Hematopoietic multipotent progenitor cell treated with erythropoietin and hydrocortisone succinate and interleukin-3 and kit ligand, for 4 days (in vitro differentiated cells): ENCODE measurements at regions not wholly inside any gene's neighbourhood (a gene's known extent, or its start where the extent isn't known, plus 50 kb on each side); places are given as distances from the start of the nearest gene placed in this dataset.
"Not testable (repeated sequence)": the region's sequence is repeated elsewhere in the genome, so short reads cannot be mapped to it uniquely, and the experiment has no call there.

Source experiments
- DNase-seq: peaks from one replicate; pipeline ENCODE4 v3.0.0-alpha.2; 2015

- no peak for DNase-seq
Measured at GRCh38 chr12:5166976-5167375, 123.3 kb downstream of the KCNA5 start.

GRCh38 chr12:5168148-5168547, 124.5 kb downstream of the KCNA5 start:
- no peak for DNase-seq

GRCh38 chr12:5170844-5171243, 127.2 kb downstream of the KCNA5 start:
- DNase-seq = no peak

DNA sequence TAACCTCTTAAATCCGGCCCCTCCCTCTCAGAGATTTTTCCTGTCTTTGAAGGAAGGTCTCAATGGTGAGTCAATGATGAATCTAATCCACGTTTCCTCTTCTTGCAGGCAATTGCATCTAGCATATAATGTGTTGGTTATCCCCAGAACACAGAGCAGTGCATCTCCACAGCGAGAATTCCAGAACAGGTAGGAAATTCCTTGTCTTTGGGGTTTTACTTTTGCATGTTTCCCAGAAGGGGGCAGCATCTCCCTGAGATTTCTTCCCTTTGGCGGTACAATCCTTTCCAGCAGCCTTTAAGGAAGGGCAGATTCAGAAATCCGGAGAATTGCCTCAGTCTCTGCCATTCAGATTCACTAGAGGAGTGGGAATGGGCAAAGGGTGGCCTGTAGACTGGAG, 128.0 kb downstream of the KCNA5 start:
- DNase-seq = peak; percentile 52

- no peak for DNase-seq
Measured at GRCh38 chr12:5172886-5173285, 129.2 kb downstream of the KCNA5 start.

DNA sequence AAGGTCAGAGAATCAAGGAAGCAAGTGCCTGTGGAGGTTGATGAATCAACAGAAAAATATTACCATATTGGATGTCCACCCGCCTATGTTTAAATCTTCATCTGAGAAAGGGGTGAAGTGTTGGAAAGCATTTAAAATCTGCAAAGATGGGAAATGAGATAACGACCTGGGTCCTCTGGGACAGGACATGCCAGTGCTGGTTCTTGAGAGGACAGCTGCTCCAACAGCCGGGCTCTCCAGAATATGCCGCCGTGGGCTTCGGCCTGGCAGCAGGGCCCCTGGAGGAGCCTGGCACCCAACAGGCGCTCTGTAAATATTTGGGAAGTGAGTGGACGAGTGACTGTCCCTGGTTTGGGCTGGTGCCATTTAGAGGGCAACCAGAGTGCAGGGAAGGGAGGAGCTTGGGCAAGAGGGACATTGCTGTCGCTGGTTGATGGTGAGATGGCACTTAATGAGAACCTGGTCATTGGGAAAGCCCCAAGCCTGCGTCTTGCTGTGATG, 129.9 kb downstream of the KCNA5 start:
- DNase-seq = no peak

GRCh38 chr12:5175415-5175814, 131.7 kb downstream of the KCNA5 start:
- not testable (repeated sequence) for DNase-seq

GRCh38 chr12:5176036-5176435, 132.4 kb downstream of the KCNA5 start:
- DNase-seq = no peak

- no peak for DNase-seq
Measured at GRCh38 chr12:5177096-5177495, 133.4 kb downstream of the KCNA5 start.

DNA sequence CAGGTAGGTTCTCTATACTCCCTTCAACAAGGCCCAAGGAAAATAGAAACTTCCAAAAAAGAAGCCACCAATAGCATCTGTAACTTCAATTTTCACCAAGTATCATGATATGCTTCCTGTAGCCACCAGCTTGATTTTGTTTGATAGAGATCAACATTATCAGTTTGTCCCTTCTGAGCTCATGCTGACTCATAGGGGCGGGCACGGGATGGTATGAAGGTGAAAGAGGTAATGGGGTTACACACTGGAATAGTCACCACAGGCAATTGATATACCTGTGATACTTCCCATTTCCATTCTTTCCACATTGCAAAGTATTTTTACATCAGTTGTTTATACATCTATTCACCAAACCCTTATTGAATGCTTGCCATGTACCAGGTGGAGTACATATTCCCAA, 134.1 kb downstream of the KCNA5 start:
- DNase-seq = no peak

DNA sequence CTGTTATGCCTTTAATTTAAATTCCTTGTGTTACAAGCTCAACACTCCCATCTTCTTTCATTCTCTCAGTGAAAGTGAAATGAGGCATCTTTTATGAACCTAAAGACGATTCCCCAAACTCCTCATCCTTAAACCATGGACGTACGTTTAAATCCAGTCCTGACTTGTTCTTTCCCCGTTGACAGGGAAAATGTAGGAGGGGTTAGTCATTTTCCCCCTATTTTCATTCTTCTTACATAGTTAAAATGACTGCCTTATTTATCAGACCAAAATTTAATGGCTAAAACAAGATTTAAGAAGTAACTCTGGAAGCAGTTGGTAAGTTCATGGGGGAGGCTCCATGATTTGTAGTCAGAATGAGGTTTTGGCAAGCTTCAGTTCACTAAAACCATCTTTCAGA, 134.9 kb downstream of the KCNA5 start:
- no peak for DNase-seq

GRCh38 chr12:5180496-5180895, 136.8 kb downstream of the KCNA5 start:
- no peak for DNase-seq

- no peak for DNase-seq
Measured at GRCh38 chr12:5184186-5184585, 140.5 kb downstream of the KCNA5 start.

DNA sequence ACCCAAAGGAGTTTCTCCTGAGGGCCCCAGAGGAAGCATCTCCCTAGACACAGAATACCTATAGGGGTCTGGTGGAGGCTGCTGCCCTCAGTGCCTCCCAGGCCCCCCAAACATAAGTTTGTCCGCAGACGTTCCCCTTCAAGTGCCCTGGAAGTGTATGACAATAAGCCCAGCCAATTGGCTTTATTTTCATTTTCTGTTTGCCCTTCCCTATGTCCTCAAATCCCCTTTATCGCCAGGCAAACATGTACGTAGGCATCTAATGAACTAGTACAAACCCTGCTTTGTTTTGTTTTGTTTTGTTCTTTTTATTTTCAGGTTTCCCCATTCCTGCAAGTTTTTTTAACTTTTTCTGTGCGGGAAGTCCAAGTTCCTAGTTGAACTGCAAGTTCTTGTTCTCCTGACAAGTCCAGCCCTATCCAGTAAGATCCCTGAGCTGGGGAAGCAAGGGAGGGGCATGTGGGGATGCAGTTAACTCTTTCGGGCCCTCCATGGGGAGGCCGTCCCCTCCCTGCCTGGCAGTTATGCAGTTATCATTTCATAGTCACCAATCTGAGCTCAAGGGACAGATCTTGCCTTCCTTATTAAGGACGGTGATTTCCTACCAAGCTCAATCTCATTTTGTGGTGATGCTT, 141.9 kb downstream of the KCNA5 start:
- no peak for DNase-seq

- DNase-seq = no peak
Measured at GRCh38 chr12:5186715-5187114, 143.0 kb downstream of the KCNA5 start.

DNA sequence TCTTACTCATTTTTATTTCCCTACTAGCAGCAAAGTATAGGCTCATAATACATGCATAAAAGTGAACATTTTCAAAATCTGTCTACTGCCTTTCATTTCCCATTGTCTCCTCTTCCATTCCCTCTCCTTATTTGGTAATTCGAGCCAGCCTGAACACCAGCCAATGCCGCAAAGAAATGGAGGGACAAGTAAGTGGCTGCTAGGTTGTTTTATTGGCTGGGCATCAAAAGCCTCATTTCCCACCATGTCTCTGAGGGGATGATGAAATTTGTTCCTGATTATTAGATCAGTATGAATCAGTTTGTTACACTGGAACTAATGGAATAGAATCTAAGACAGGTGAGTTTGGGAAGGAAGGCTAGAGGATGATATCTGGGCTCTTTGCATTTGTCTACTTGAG, 143.5 kb downstream of the KCNA5 start:
- DNase-seq = no peak

GRCh38 chr12:5188472-5188871, 144.8 kb downstream of the KCNA5 start:
- no peak for DNase-seq

- no peak for DNase-seq
Measured at GRCh38 chr12:5189173-5189572, 145.5 kb downstream of the KCNA5 start.

- no peak for DNase-seq
Measured at GRCh38 chr12:5191803-5192538, 148.3 kb downstream of the KCNA5 start.

DNA sequence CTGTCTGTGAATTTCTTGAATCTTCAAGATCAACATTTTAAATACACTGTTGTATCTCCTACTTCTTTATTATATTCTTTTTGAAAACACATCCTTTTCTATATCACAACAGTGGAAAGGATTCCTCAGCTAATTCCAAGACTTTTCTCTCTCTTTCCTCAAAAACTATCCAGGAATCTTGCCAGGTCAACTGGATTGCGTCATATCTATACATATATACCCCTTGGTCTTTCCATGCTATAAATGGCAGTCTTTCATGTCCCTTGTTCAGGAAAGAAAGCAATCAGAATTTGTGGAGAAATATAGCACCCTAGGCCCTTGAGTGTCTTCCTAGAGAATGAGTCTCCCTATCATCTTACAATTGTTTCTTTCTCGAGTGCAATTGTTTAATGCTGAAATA, 149.0 kb downstream of the KCNA5 start:
- DNase-seq = no peak

DNA sequence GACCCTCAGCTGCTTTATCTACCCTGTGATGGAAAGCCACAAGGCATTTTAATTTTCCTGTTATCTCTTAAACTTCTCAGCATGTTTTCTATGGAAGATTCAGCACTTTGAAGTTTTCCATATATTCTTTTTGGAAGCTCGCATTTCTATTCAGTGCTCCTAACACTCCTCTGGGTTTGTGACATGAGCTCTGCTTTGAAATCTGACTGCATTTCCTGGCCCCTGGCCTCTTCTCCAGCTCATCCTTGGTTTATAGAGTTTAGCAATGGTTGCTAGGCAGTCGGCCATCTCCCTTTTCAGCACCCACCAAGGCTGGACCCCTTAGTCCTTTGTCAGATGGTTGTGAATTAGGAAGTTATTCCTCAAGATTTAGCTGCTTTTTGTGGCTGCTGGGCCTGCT, 150.6 kb downstream of the KCNA5 start:
- no peak for DNase-seq

- DNase-seq = no peak
Measured at GRCh38 chr12:5195244-5195643, 151.6 kb downstream of the KCNA5 start.

DNA sequence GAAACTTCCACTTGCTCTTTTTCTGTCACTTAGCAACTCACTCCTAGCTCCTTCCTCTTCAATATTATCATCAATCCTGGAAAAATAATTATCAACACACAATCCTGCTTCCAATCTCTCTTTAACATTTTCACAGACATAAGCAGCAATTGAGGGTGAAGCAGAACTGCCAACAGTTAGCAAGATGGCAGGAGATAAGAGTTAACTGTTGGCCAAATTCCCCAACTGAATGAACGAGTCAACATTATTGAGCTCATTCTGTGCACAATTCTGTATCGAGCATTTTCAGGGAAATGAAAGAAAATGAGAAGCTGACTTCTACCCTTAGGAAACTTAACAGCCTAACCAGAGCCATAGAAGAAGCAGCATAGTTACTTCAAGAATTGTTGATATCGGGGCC, 152.0 kb downstream of the KCNA5 start:
- no peak for DNase-seq

- no peak for DNase-seq
Measured at GRCh38 chr12:5197131-5197530, 153.5 kb downstream of the KCNA5 start.

GRCh38 chr12:5197656-5198055, 154.0 kb downstream of the KCNA5 start:
- DNase-seq = no peak
